MG63 (cell line): ENCODE measurements at regions not wholly inside any gene's neighbourhood (a gene's known extent, or its start where the extent isn't known, plus 50 kb on each side); places are given as distances from the start of the nearest gene placed in this dataset.
"Not testable (repeated sequence)": the region's sequence is repeated elsewhere in the genome, so short reads cannot be mapped to it uniquely, and the experiment has no call there.

Source experiments
- DNase-seq: peaks from one replicate; pipeline ENCODE4 v3.0.0-alpha.2; 2020
- H3K27me3 ChIP-seq: fragments of 250-450 bp; sonication (Bioruptor Pico); 2 replicates; pipeline ENCODE4 v1.5.1; 2020; ENCODE audit warnings: mild to moderate bottlenecking, moderate library complexity
- H3K36me3 ChIP-seq: fragments of 250-450 bp; sonication (Bioruptor Pico); 2 replicates; pipeline ENCODE4 v1.5.1; 2020; ENCODE audit warnings: mild to moderate bottlenecking, moderate library complexity
- H3K4me3 ChIP-seq: fragments of 250-450 bp; sonication (Bioruptor Pico); 2 replicates; pipeline ENCODE4 v1.5.1; 2020; ENCODE audit warnings: mild to moderate bottlenecking, moderate library complexity
- H3K9me3 ChIP-seq: fragments of 250-450 bp; sonication (Bioruptor Pico); 2 replicates; pipeline ENCODE4 v1.5.1; 2020; ENCODE audit warnings: mild to moderate bottlenecking, moderate library complexity

DNA sequence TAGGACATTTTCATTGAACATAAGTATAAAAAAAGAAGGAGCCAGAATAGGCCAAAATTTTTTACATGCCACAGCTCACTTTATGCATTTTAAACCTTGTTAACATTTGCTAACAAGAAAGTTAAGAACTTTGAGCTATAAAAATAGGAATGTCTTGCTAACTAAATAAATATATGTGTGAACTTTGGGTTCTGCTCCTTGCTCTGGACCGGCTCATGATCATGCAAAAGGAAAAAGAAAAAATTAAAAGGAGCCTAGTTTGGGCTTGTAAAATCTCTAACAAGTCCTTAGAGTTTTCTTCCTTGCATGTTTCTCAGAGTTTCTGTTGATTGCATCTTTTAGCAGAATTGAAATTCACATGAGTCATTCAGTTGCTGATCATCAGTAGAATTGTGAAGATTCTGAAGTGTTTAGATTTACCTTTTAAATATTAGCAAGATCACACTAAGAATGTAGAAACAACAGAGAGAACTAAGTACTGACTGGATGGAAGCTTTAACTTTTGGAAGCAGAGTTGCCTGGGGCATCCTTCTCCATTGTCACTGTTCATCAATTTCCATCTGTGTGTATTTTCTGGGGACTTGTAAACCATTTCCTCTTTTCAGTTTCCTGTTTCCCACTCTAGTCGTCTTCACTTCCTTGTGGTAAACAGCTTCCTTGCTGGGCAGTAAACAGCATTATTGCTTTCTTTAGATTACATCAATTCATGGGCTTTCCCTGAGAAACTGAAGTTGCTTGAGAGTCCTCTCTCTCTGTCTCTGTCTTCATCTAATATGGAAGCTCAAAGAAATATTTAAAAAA, 458.4 kb upstream of the BTBD3 start:
- Histone ChIP-seq H3K36me3 (no peaks in the 10 kb centered on the region), H3K9me3 (no peaks in the 10 kb centered on the region), H3K4me3 (no peak overlapping the region), H3K27me3 (no peaks in the 10 kb centered on the region)
- DNase-seq, result no peak

DNA sequence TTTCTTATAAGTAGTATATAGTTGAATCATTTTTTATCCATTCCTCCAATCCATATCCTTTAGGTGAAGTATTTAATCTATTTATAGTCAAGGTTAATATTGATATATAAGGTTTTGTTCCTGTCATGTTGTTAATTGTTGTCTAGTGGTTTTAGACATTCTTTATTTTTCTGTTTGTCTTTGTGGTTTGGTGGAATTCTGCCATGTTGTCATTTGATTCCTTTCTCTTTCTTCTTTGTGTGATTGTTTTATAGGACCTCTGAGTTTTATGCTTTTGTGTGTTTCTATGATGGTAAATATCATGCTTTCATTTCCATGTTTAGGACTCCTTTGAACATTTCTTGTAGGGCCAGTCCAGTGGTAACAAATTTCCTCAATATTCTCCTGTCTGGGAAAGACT, 450.3 kb upstream of the BTBD3 start:
- Histone ChIP-seq H3K27me3 (peaks cover 3% of the 10 kb centered on the region), H3K36me3 (no peaks in the 10 kb centered on the region), H3K4me3 (no peak overlapping the region), H3K9me3 (no peaks in the 10 kb centered on the region)
- DNase-seq, result no peak

GRCh38 chr20:11468880-11469279, 448.8 kb upstream of the BTBD3 start:
- H3K36me3 ChIP-seq, result no peaks in the 10 kb centered on the region
- DNase-seq, result no peak
- peaks cover 3% of the 10 kb centered on the region for H3K27me3 ChIP-seq
- H3K9me3 ChIP-seq, result no peaks in the 10 kb centered on the region
- H3K4me3 ChIP-seq, result no peak overlapping the region

GRCh38 chr20:11469795-11470435, 447.8 kb upstream of the BTBD3 start:
- H3K9me3 ChIP-seq, result no peaks in the 10 kb centered on the region
- H3K4me3 ChIP-seq, result no peak overlapping the region
- H3K36me3 ChIP-seq, result no peaks in the 10 kb centered on the region
- peaks cover 3% of the 10 kb centered on the region for H3K27me3 ChIP-seq
- no peak for DNase-seq

DNA sequence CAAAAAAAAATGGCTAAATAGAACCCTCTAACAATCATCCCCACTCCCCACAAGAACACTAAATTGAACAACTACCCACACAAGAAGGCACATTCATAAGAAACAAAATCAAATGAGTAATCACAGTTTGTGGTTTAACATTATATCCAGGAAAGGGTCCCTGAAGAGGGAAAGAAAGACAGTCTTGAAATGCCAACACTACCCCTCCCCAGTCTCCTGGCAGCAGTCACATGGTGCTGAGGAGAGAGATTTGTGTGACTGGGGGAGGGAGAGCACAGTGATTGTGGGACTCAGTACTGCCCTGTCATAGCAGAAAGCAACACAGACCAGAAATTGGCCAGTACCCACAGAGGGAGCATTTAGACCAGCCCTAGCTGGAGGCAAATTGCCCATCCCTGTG, 443.7 kb upstream of the BTBD3 start:
- Histone ChIP-seq H3K9me3 (peaks cover 6% of the 10 kb centered on the region; the same call in 1 of the 2 replicates), H3K4me3 (no peak overlapping the region), H3K27me3 (no peaks in the 10 kb centered on the region), H3K36me3 (no peaks in the 10 kb centered on the region)
- DNase-seq, result no peak

DNA sequence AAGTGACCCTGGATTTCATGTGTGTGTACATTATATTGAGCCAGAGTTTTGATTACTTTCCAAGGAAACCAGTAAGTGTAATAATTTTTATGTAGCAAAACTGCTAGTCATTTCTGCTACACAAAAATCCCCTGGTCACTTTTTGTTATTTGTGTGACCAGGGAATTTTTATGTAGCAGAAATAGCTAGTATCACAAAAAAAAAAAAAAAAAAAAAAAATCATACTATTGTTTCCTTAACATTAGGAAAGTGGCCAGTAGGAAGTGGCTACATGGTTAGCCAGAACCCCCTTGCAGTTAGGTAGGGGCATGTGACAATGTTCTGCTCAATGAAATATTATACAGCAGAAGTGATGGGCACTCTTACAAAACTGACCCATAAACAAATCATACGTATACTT, 434.0 kb upstream of the BTBD3 start:
- H3K4me3 ChIP-seq, result no peak overlapping the region
- no peaks in the 10 kb centered on the region for H3K36me3 ChIP-seq
- no peaks in the 10 kb centered on the region for H3K27me3 ChIP-seq
- DNase-seq, result no peak
- H3K9me3 ChIP-seq, result no peaks in the 10 kb centered on the region; the same call in 1 of the 2 replicates

DNA sequence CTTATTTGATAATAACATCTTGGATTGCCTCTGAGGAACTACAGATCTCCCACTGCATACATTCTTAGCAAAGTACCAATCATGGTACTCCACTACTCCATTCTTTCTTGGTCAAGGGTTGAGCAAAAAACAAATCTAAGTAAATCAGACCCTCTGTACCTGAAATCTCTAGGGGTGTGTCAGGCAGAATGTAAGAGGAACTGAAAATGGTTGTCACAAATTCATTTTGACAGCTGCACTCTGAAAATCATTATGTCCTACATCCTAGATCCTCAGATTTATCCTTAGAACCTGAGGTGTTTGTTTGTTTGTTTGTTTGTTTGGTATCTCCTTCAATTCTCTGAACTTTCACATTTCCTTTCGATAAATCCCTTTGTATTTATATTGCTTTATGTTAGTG, 433.2 kb upstream of the BTBD3 start:
- Histone ChIP-seq H3K4me3 (no peak overlapping the region), H3K36me3 (no peaks in the 10 kb centered on the region), H3K27me3 (no peaks in the 10 kb centered on the region), H3K9me3 (no peaks in the 10 kb centered on the region)
- no peak for DNase-seq

- Histone ChIP-seq H3K27me3 (no peaks in the 10 kb centered on the region), H3K36me3 (no peaks in the 10 kb centered on the region), H3K4me3 (no peak overlapping the region), H3K9me3 (no peaks in the 10 kb centered on the region)
- DNase-seq, result no peak
Measured at GRCh38 chr20:11492386-11492785, 425.3 kb upstream of the BTBD3 start.

DNA sequence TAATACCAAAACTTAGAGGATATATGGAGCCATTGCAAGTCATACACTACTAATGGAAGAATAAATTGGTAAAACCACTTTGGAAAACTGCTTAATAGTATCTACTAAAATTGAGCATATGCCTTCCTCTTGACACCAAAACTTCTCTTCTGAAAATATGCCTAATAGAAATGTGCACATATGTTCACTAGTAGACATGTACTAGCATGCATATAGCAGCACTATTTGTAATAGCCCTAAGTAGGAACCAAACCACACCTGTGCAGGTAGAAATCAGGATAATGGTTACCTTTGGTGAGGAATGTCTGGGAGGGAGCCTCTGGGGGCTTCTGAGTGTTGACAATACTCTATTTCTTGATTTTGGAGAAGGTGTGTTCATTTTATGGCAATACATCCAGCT, 424.8 kb upstream of the BTBD3 start:
- no peaks in the 10 kb centered on the region for H3K9me3 ChIP-seq
- no peaks in the 10 kb centered on the region for H3K36me3 ChIP-seq
- no peaks in the 10 kb centered on the region for H3K27me3 ChIP-seq
- no peak overlapping the region for H3K4me3 ChIP-seq
- no peak for DNase-seq

DNA sequence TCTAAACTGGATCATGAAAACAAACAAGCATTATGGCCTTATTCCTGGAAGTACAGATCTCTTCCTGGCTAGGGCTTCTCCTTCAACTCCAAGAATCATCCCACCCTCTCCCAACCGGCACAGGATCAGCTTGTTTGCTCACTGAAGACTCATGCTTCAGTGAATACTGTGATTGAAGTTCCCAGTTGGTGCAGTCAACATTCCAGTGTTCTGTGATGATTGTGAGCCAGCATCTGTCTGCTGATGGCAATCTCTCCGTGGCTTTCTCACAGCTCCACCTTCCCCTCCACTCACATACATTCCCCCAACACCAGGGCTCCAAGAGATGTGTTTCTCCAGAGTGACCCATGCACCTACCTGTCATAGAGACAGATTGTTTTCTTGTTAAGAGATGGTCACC, 421.3 kb upstream of the BTBD3 start:
- H3K27me3 ChIP-seq, result no peaks in the 10 kb centered on the region
- no peak overlapping the region for H3K4me3 ChIP-seq
- no peaks in the 10 kb centered on the region for H3K9me3 ChIP-seq
- peak; percentile 1 for DNase-seq
- H3K36me3 ChIP-seq, result no peaks in the 10 kb centered on the region

- Histone ChIP-seq H3K27me3 (no peaks in the 10 kb centered on the region), H3K36me3 (no peaks in the 10 kb centered on the region), H3K4me3 (no peak overlapping the region), H3K9me3 (no peaks in the 10 kb centered on the region)
- no peak for DNase-seq
Measured at GRCh38 chr20:11497545-11497944, 420.1 kb upstream of the BTBD3 start.

- Histone ChIP-seq H3K27me3 (no peaks in the 10 kb centered on the region), H3K4me3 (no peak overlapping the region), H3K9me3 (no peaks in the 10 kb centered on the region), H3K36me3 (no peaks in the 10 kb centered on the region)
- no peak for DNase-seq
Measured at GRCh38 chr20:11499101-11499634, 418.5 kb upstream of the BTBD3 start.

DNA sequence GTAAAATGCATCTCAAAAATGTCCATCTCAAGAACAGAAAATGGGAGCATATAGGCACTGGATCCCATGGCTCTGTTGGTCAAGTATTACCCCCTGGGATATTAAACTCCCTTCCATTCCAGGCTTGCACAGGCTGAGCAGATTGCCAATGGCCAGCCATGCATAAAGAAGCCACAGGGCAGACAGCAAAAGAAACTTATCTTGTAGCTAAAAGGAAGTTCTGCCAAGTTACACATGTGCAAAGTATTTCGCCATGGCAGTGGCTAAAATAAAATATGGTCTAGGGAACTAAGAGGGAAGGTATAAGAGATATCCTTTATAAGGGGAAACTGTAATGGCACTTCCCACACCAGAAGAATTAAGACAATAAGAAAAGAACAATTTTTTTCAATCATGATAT, 415.6 kb upstream of the BTBD3 start:
- Histone ChIP-seq H3K27me3 (no peaks in the 10 kb centered on the region), H3K9me3 (no peaks in the 10 kb centered on the region), H3K36me3 (no peaks in the 10 kb centered on the region), H3K4me3 (no peak overlapping the region)
- no peak for DNase-seq

DNA sequence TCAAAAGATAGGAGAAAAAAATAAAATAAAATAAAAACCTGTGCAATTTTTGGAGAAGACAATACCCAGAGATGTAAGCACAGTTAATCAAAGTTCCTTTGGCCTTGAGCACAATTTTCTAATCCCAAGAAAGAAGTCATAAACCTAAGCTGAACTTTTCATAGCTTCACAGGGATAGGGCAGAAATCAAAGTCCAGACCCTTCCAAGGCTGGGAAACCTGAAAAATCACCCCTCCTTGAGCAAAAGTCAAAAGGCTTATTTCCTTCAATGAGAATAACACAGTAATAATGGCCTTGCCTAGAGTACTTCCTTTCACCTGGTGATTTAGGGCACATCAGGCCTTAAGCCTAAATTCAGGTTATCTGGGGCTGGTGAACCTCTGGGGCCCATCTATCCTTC, 415.0 kb upstream of the BTBD3 start:
- Histone ChIP-seq H3K4me3 (no peak overlapping the region), H3K36me3 (no peaks in the 10 kb centered on the region), H3K9me3 (no peaks in the 10 kb centered on the region), H3K27me3 (no peaks in the 10 kb centered on the region)
- DNase-seq, result no peak

DNA sequence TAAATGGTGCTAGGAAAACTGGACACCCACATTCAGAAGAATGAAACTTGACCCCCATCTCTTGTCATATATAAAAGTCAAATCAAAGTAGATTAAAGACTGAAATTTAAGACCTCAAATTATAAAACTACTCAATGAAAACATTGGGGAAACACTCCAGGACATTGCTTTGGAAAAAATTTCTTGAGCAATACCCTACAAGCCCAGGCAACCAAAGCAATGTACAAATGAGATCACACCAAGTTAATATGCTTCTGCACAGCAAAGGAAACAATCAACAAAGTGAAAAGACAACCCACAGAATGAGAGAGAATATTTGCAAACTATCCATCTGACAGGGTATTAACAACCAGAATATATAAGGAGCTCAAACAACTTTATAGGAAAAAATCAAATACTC, 407.9 kb upstream of the BTBD3 start:
- H3K9me3 ChIP-seq, result peaks cover 2% of the 10 kb centered on the region; the same call in 1 of the 2 replicates
- DNase-seq, result no peak
- no peak overlapping the region for H3K4me3 ChIP-seq
- no peaks in the 10 kb centered on the region for H3K27me3 ChIP-seq
- H3K36me3 ChIP-seq, result no peaks in the 10 kb centered on the region

DNA sequence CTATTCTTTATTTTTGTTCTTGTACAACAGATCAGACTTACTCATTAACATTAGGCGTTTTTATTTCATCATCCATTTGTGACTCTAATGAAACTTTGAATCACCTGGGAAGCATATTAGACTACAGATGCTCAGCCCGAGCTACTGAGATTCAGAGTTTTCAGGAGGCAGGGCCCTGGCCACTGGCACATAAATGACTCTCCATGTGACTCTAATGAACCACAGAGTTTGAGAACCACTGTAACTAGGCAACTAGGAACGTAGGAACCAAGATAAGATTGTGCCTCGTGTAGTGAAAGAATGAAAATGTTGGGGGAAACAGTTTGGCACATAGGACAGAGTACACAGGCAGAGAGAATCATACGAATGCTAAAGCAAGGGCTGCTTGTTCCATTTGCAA, 405.9 kb upstream of the BTBD3 start:
- Histone ChIP-seq H3K4me3 (no peak overlapping the region), H3K27me3 (no peaks in the 10 kb centered on the region), H3K9me3 (peaks cover 2% of the 10 kb centered on the region; the same call in 1 of the 2 replicates), H3K36me3 (no peaks in the 10 kb centered on the region)
- no peak for DNase-seq

GRCh38 chr20:11513241-11513745, 404.4 kb upstream of the BTBD3 start:
- not testable (repeated sequence) for H3K9me3 ChIP-seq, H3K4me3 ChIP-seq, H3K36me3 ChIP-seq, DNase-seq, H3K27me3 ChIP-seq

GRCh38 chr20:11516448-11516847, 401.2 kb upstream of the BTBD3 start:
- DNase-seq, result no peak
- Histone ChIP-seq H3K36me3 (no peaks in the 10 kb centered on the region), H3K9me3 (no peaks in the 10 kb centered on the region), H3K4me3 (no peak overlapping the region), H3K27me3 (no peaks in the 10 kb centered on the region)
